ENCODE measurements at regions not wholly inside any gene's neighbourhood (a gene's known extent, or its start where the extent isn't known, plus 50 kb on each side); places are given as distances from the start of the nearest gene placed in this dataset.

GRCh38 chr21:35922618-35923017 lies 137.7 kb downstream of the SETD4 start:
- 82 to 92% methylated on average over 5 of the region's 5 CpGs for WGBS, 2 donors
- Histone ChIP-seq H3K4me1 (peaks cover 5 to 8% of the 10 kb centered on the region in 2 donors), H3K36me3 (no peaks in the 10 kb centered on the region), H3K4me3 (replicated peaks in 1 of 3) (no peak overlapping the region), H3K27ac (no peak overlapping the region), H3K9me3 (no peaks in the 10 kb centered on the region), H3K27me3 (no peaks in the 10 kb centered on the region)
- intact Hi-C loops (cut with DNase I): no loop called here
- no peak for DNase-seq
- TF ChIP-seq POLR2A (IDR thresholded peaks at IDR 0.05) (no peak), CTCF (IDR thresholded peaks at IDR 0.05) (no peak)

- Histone ChIP-seq H3K36me3 (no peaks in the 10 kb centered on the region), H3K9me3 (no peaks in the 10 kb centered on the region), H3K27me3 (no peaks in the 10 kb centered on the region), H3K4me3 (replicated peaks in 1 of 3) (no peak overlapping the region), H3K27ac (no peak overlapping the region), H3K4me1 (peaks cover 5 to 8% of the 10 kb centered on the region in 2 donors)
- no peak for DNase-seq
- TF ChIP-seq POLR2A (IDR thresholded peaks at IDR 0.05) (no peak), CTCF (IDR thresholded peaks at IDR 0.05) (no peak)
- WGBS, 2 donors: 85 to 96% methylated on average over 2 of the region's 2 CpGs
- intact Hi-C loops (cut with DNase I): no loop called here
These were observed 138.9 kb downstream of the SETD4 start for GRCh38 chr21:35921471-35921870.

GRCh38 chr21:35920436-35920835 lies 139.9 kb downstream of the SETD4 start:
- no peak for TF ChIP-seq POLR2A (IDR thresholded peaks at IDR 0.05)
- intact Hi-C loops (cut with DNase I): no loop called here
- Histone ChIP-seq H3K36me3 (no peaks in the 10 kb centered on the region), H3K4me1 (peaks cover 2 to 5% of the 10 kb centered on the region in 2 donors), H3K9me3 (no peaks in the 10 kb centered on the region), H3K4me3 (replicated peaks in 1 of 3) (no peak overlapping the region), H3K27me3 (no peaks in the 10 kb centered on the region), H3K27ac (no peak overlapping the region)
- WGBS, 2 donors: 57 to 77% methylated on average over 3 of the region's 3 CpGs
- DNase-seq: no peak

DNA sequence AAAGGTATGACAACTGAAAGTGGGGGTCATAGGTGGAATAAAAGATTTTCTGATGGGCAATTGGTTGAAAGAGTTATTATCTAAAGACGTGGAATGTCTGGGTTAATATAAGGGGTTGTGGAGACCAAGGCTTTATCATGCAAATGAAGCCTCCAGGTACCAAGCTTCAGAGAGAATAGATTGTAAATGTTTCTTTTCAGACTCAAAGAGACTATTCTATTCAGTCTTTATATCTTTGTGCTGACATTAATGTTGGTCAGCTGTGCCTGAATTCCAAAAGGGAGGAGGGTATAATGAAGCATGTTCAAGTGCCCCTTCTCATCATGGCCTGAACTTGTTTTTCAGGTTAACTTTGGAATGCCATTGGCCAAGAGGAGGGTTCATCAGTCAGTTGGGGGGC lies 145.3 kb downstream of the SETD4 start:
- no peak overlapping the region for H3K4me3 ChIP-seq (replicated peaks in 1 of 3)
- DNase-seq: no peak
- TF ChIP-seq POLR2A (IDR thresholded peaks at IDR 0.05) (no peak), CTCF (IDR thresholded peaks at IDR 0.05) (no peak)
- peaks cover 0 to 9% of the 10 kb centered on the region in 2 donors for H3K4me1 ChIP-seq
- H3K9me3 ChIP-seq: no peaks in the 10 kb centered on the region
- intact Hi-C loops (cut with DNase I): no loop called here
- no peaks in the 10 kb centered on the region for H3K27me3 ChIP-seq
- whole genome bisulfite sequencing, 2 donors: 73 to 74% methylated on average over 1 of the region's 1 CpG
- no peaks in the 10 kb centered on the region for H3K36me3 ChIP-seq
- H3K27ac ChIP-seq: no peak overlapping the region

- intact Hi-C loops (cut with DNase I): no loop called here
- H3K27ac ChIP-seq: peak overlapping the region in 1 of 3 donors; percentile 27
- no peaks in the 10 kb centered on the region for H3K9me3 ChIP-seq
- peak; percentile 26 to 47 for DNase-seq
- H3K4me1 ChIP-seq: peaks cover 0 to 9% of the 10 kb centered on the region in 2 donors
- no peaks in the 10 kb centered on the region for H3K27me3 ChIP-seq
- TF ChIP-seq CTCF (IDR thresholded peaks at IDR 0.05) (no peak), POLR2A (IDR thresholded peaks at IDR 0.05) (no peak)
- no peaks in the 10 kb centered on the region for H3K36me3 ChIP-seq
- H3K4me3 ChIP-seq (replicated peaks in 1 of 3): no peak overlapping the region
- 27 to 37% methylated on average over 4 of the region's 4 CpGs for WGBS, 2 donors
These were observed 148.7 kb downstream of the SETD4 start for GRCh38 chr21:35911412-35912191.

All from thyroid gland (tissue), 4 donors.